GM10248 (cell line): ENCODE measurements at regions not wholly inside any gene's neighbourhood (a gene's known extent, or its start where the extent isn't known, plus 50 kb on each side); places are given as distances from the start of the nearest gene placed in this dataset.

Experiments
- CTCF ChIA-PET: fragments of 300-600 bp; sonication (Branson Sonifier 250); formaldehyde crosslinking; extraction: SDS; loops from one replicate; lab custom pipeline; 2021; ENCODE audit warnings: antibody characterized with exemption; lab: Yijun Ruan, JAX
- POLR2A ChIA-PET: fragments of 350-650 bp; sonication (Branson Sonifier 250); formaldehyde crosslinking; extraction: SDS; loops from one replicate; lab custom pipeline; 2020; ENCODE audit warnings: antibody characterized with exemption; lab: Yijun Ruan, JAX
- DNase-seq: peaks from one replicate; pipeline ENCODE4 v3.0.0; 2012; ENCODE audit errors: extremely low spot score
- CTCF ChIP-seq: IDR thresholded peaks from 2 replicates; pipeline ENCODE4 v1.5.1; 2012; ENCODE audit warnings: mild to moderate bottlenecking, low read depth; ENCODE audit errors: extremely low read depth, missing control alignments, control extremely low read depth

DNA sequence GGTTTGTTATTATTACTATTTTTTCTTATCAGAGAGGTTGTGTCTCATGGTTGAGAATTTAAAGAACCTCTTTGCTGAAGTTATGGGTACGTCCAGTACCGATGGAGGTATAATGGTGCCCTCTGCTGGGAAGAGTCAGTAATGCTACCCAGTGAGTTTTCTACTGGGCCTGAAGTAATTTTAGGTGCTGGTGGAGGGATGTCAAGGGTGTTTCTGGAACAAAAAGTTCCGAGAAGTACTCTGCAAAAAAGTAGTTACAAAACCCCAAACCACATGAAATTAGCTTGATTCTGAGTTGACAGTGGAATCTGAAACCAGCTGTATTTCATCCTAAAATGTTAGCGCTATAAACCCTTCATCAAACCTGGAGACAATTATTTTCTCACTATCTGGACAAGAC is 102.5 kb upstream of the MID1 start:
- ChIA-PET CTCF (interaction anchor here (0.7 to 6.4 kb wide), 5 partner anchors 9 to 537 kb away, joined by 3 to 49 read pairs (median 4); no protein-coding TSS in a partner anchor), POLR2A (no interaction called here)
- peak; percentile 45 for TF ChIP-seq CTCF
- DNase-seq: peak; percentile 54

DNA sequence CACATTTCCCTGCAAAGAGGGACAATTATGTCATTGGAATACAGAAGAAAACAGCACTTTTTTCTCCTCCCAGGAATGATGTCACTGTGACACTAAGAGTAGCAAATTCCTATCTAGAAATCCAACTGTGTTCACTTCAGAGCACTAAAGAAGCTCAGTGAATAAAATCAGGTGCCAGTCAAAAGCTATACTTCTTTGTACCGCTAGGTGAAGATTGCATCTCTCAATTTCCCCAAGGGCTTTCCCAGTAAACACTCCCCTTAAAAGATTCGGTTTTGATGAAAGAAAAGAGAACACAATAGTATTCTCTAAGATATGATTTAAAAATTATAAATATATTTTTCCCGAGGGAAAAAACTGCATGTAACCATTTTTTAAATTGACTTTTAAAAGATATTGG is 104.7 kb upstream of the MID1 start:
- DNase-seq: peak; percentile 31

DNA sequence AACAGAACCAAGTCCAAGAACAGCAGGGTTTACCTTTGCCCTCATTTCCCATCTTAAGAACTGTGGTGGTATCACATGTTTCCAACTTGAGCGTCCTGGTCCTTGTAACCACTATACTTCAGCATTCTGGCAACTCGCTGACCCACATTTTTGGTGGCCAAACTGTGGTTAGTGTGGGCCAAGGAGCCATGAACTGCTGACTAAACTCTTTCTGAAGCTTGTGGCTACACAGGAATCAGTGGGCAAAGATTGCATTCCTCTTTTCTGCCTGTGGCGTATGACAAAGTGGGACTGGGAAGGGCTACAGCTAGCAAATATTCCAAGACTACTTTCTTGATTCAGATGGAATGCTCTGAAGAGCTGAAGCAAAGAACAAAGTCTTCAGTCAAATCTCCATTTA is 106.3 kb upstream of the MID1 start:
- DNase-seq: no peak
- CTCF ChIA-PET: interaction anchor here (6.4 kb wide), 1 partner anchor 537 kb away, joined by 49 read pairs; no protein-coding TSS in a partner anchor
- TF ChIP-seq CTCF: no peak

More for the DNA sequence above, 104.7 kb upstream of the MID1 start:
- TF ChIP-seq CTCF: no peak
- ChIA-PET CTCF (interaction anchor here (1.2 to 6.4 kb wide), 4 partner anchors 19 to 605 kb away, joined by 3 to 49 read pairs (median 6); no protein-coding TSS in a partner anchor), POLR2A (no interaction called here)

GRCh38 chrX:10728806-10729389 is 108.5 kb upstream of the MID1 start:
- POLR2A ChIA-PET: no interaction called here
- CTCF ChIA-PET: no interaction called here
- no peak for DNase-seq
- TF ChIP-seq CTCF: no peak

More for the DNA sequence above, 106.3 kb upstream of the MID1 start:
- POLR2A ChIA-PET: no interaction called here

DNA sequence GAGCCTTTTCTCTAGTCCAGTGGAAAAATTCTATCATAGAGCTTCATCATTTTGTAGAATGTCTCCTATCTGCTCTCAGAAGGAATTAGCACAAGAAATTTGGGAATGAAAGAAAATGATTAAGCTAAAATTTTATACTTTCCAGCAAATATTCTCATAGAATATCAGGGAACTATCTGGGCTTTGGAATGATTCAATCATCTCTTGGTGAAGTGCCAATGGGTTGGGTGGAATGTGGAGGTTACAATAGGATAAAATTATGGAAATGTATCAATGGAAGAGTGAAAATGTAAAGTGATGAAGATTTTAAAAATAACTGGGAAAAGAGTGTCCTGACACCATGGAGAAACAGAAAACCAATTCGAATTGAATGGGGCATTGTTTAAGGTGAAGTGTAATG is 119.0 kb upstream of the MID1 start:
- CTCF ChIA-PET: no interaction called here
- TF ChIP-seq CTCF: no peak
- POLR2A ChIA-PET: no interaction called here
- no peak for DNase-seq

- ChIA-PET CTCF (no interaction called here), POLR2A (no interaction called here)
- DNase-seq: no peak
- TF ChIP-seq CTCF: no peak
These were observed 120.6 kb upstream of the MID1 start for GRCh38 chrX:10741003-10741402.
